Neuronal stem cell (in vitro differentiated cells): ENCODE measurements at regions not wholly inside any gene's neighbourhood (a gene's known extent, or its start where the extent isn't known, plus 50 kb on each side); places are given as distances from the start of the nearest gene placed in this dataset.

ENCODE experiments used
- DNase-seq: peaks from one replicate; pipeline ENCODE4 v3.0.0-alpha.2; 2013; ENCODE audit warnings: low spot score
- H2AFZ ChIP-seq: one replicate; pipeline ENCODE4 v1.6.1; 2013; ENCODE audit warnings: mild to moderate bottlenecking, low read length, inconsistent platforms
- H2AK5ac ChIP-seq: 2 replicates; pipeline ENCODE4 v1.6.1; 2013; ENCODE audit warnings: low read depth, mild to moderate bottlenecking, inconsistent platforms, low read length, moderate library complexity, mixed read lengths
- H2BK120ac ChIP-seq: 2 replicates; pipeline ENCODE4 v1.6.1; 2013; ENCODE audit warnings: low read depth, mild to moderate bottlenecking, inconsistent platforms, low read length, moderate library complexity, mixed read lengths
- H2BK12ac ChIP-seq: one replicate; pipeline ENCODE4 v1.6.1; 2013; ENCODE audit warnings: low read length, inconsistent platforms
- H2BK15ac ChIP-seq: 2 replicates; pipeline ENCODE4 v1.6.1; 2013; ENCODE audit warnings: mild to moderate bottlenecking, low read length, inconsistent platforms, mixed read lengths
- H2BK5ac ChIP-seq: one replicate; pipeline ENCODE4 v1.6.1; 2013; ENCODE audit warnings: inconsistent platforms, mild to moderate bottlenecking, low read length, moderate library complexity
- H3K14ac ChIP-seq: one replicate; pipeline ENCODE4 v1.6.1; 2013; ENCODE audit warnings: low read length, inconsistent platforms
- H3K18ac ChIP-seq: 2 replicates; pipeline ENCODE4 v1.6.1; 2013; ENCODE audit warnings: low read length, inconsistent platforms
- H3K23ac ChIP-seq: 2 replicates; pipeline ENCODE4 v1.6.1; 2013; ENCODE audit warnings: low read depth, mild to moderate bottlenecking, mixed read lengths, low read length, inconsistent platforms; ENCODE audit not compliant: poor library complexity
- H3K27ac ChIP-seq: replicated peaks from 3 replicates; pipeline ENCODE4 v1.5.1; 2013; ENCODE audit warnings: low read length, inconsistent platforms
- H3K27me3 ChIP-seq, 3 experiments: 2 replicates each; pipeline ENCODE4 v1.6.1; 2013; ENCODE audit warnings: low read length in 3 of 3, mild to moderate bottlenecking in 2 of 3, inconsistent platforms in 1 of 3, low read depth in 1 of 3, mixed read lengths in 1 of 3, moderate library complexity in 1 of 3; ENCODE audit not compliant: control insufficient read depth in 3 of 3, insufficient read depth in 3 of 3
- H3K36me3 ChIP-seq, 2 donors: replicated peaks in 1 of 2; 2 replicates each; pipeline ENCODE4 v1.6.1; 2013; ENCODE audit warnings: low read length in 2 of 2; ENCODE audit not compliant: control insufficient read depth in 2 of 2, insufficient read depth in 2 of 2
- H3K4ac ChIP-seq: 2 replicates; pipeline ENCODE4 v1.6.1; 2013; ENCODE audit warnings: inconsistent platforms, mild to moderate bottlenecking, low read length, moderate library complexity
- H3K4me1 ChIP-seq, 2 donors: 1 replicate in 1 of 2; 2 replicates in 1 of 2; pipeline ENCODE4 v1.6.1; 2013; ENCODE audit warnings: low read length in 2 of 2, low read depth in 1 of 2; ENCODE audit not compliant: control insufficient read depth in 2 of 2, insufficient read depth in 1 of 2
- H3K4me2 ChIP-seq: one replicate; pipeline ENCODE4 v1.6.1; 2013; ENCODE audit warnings: mild to moderate bottlenecking, low read length, inconsistent platforms; ENCODE audit not compliant: insufficient read depth, poor library complexity, severe bottlenecking
- H3K4me3 ChIP-seq, 2 donors: 2 replicates each; pipeline ENCODE4 v1.5.1; 2013; ENCODE audit warnings: low read length in 2 of 2, mild to moderate bottlenecking in 2 of 2, inconsistent platforms in 1 of 2, moderate library complexity in 1 of 2
- H3K79me1 ChIP-seq: one replicate; pipeline ENCODE4 v1.6.1; 2013; ENCODE audit warnings: low read depth, mild to moderate bottlenecking, inconsistent platforms, low read length, moderate library complexity
- H3K9ac ChIP-seq: one replicate; pipeline ENCODE4 v1.6.1; 2013; ENCODE audit warnings: mild to moderate bottlenecking, low read depth, low read length, inconsistent platforms; ENCODE audit not compliant: poor library complexity
- H3K9me3 ChIP-seq, 2 donors: replicated peaks in 1 of 2; 2 replicates each; pipeline versions ENCODE3 to v1.6.1; 2013; ENCODE audit warnings: low read length in 2 of 2, mild to moderate bottlenecking in 2 of 2, inconsistent platforms in 1 of 2, low read depth in 1 of 2, mixed read lengths in 1 of 2, moderate library complexity in 1 of 2; ENCODE audit not compliant: control insufficient read depth in 2 of 2, insufficient read depth in 1 of 2
- H4K8ac ChIP-seq: one replicate; pipeline ENCODE4 v1.6.1; 2013; ENCODE audit warnings: low read depth, mild to moderate bottlenecking, inconsistent platforms, low read length, moderate library complexity
- H4K91ac ChIP-seq: one replicate; pipeline ENCODE4 v1.6.1; 2013; ENCODE audit warnings: low read length, low read depth, mild to moderate bottlenecking, inconsistent platforms; ENCODE audit not compliant: poor library complexity
- WGBS, 2 donors: extraction: QIAGEN DNeasy Blood & Tissue Kit; methylation state at CpG; one replicate each; pipeline ENCODE4 v1.1.7; 2013; ENCODE audit warnings: missing lambda C conversion rate in 2 of 2, mixed read lengths in 1 of 2; ENCODE audit not compliant: insufficient read length in 2 of 2, insufficient replicate concordance in 1 of 2; ENCODE audit errors: extremely low coverage in 2 of 2; 5-methylcytosine and 5-hydroxymethylcytosine counted together

- no peak overlapping the region for H4K8ac ChIP-seq
- no CpG with 5 or more reads among the region's 1 CpG for WGBS, 2 donors
- H4K91ac ChIP-seq: no peak overlapping the region
- no peak for DNase-seq
- no peaks in the 10 kb centered on the region for H3K79me1 ChIP-seq
- H3K18ac ChIP-seq: no peak overlapping the region
- no peak overlapping the region for H2AK5ac ChIP-seq
- no peak overlapping the region for H3K9ac ChIP-seq
- H3K14ac ChIP-seq: no peak overlapping the region
- H3K4me3 ChIP-seq: no peak overlapping the region
- no peak overlapping the region for H3K4me2 ChIP-seq
- H3K27me3 ChIP-seq: no peaks in the 10 kb centered on the region
- H2AFZ ChIP-seq: no peak overlapping the region
- H3K4ac ChIP-seq: no peak overlapping the region
- H3K9me3 ChIP-seq: peaks cover 0 to 1% of the 10 kb centered on the region in 2 donors
- no peaks in the 10 kb centered on the region for H3K4me1 ChIP-seq
- no peak overlapping the region for H3K27ac ChIP-seq
- no peak overlapping the region for H2BK12ac ChIP-seq
- H3K23ac ChIP-seq: no peak overlapping the region
- no peaks in the 10 kb centered on the region for H3K36me3 ChIP-seq
- no peak overlapping the region for H2BK15ac ChIP-seq
- no peak overlapping the region for H2BK5ac ChIP-seq
- no peak overlapping the region for H2BK120ac ChIP-seq
Measured at GRCh38 chr4:32672359-32672758, 1952.2 kb downstream of the PCDH7 start.

- no peak overlapping the region for H3K4me3 ChIP-seq
- DNase-seq: no peak
- H3K27ac ChIP-seq: no peak overlapping the region
- peak overlapping the region; percentile 3 for H2AFZ ChIP-seq
- H4K8ac ChIP-seq: no peak overlapping the region
- no peaks in the 10 kb centered on the region for H3K36me3 ChIP-seq
- no peak overlapping the region for H3K18ac ChIP-seq
- H3K4me1 ChIP-seq: no peaks in the 10 kb centered on the region
- no peak overlapping the region for H3K14ac ChIP-seq
- no peak overlapping the region for H4K91ac ChIP-seq
- no peak overlapping the region for H2BK5ac ChIP-seq
- no peak overlapping the region for H2BK15ac ChIP-seq
- H3K4me2 ChIP-seq: no peak overlapping the region
- WGBS, 2 donors: no CpG with 5 or more reads among the region's 6 CpGs
- H3K27me3 ChIP-seq: no peaks in the 10 kb centered on the region
- no peak overlapping the region for H2AK5ac ChIP-seq
- H3K9me3 ChIP-seq: peaks cover 0 to 1% of the 10 kb centered on the region in 2 donors
- no peak overlapping the region for H3K9ac ChIP-seq
- no peak overlapping the region for H2BK120ac ChIP-seq
- no peak overlapping the region for H2BK12ac ChIP-seq
- H3K79me1 ChIP-seq: no peaks in the 10 kb centered on the region
- no peak overlapping the region for H3K23ac ChIP-seq
- H3K4ac ChIP-seq: no peak overlapping the region
Measured at GRCh38 chr4:32680946-32681345, 1960.8 kb downstream of the PCDH7 start.

- Histone ChIP-seq H2BK12ac (no peak overlapping the region), H3K14ac (no peak overlapping the region), H2BK120ac (no peak overlapping the region), H3K4me3 (no peak overlapping the region), H3K4me1 (no peaks in the 10 kb centered on the region), H3K9me3 (no peaks in the 10 kb centered on the region), H3K27ac (no peak overlapping the region), H3K18ac (no peak overlapping the region), H4K8ac (no peak overlapping the region), H3K9ac (no peak overlapping the region), H3K4ac (no peak overlapping the region), H2AK5ac (no peak overlapping the region), H3K27me3 (no peaks in the 10 kb centered on the region), H3K4me2 (no peak overlapping the region), H3K23ac (no peak overlapping the region), H3K79me1 (no peaks in the 10 kb centered on the region), H3K36me3 (no peaks in the 10 kb centered on the region), H2AFZ (no peak overlapping the region), H2BK15ac (no peak overlapping the region), H2BK5ac (no peak overlapping the region), H4K91ac (no peak overlapping the region)
- no peak for DNase-seq
- no CpG with 5 or more reads among the region's 1 CpG for WGBS, 2 donors
Measured at GRCh38 chr4:32684160-32684559, 1964.0 kb downstream of the PCDH7 start.

- Histone ChIP-seq H2BK120ac (no peak overlapping the region), H2BK12ac (no peak overlapping the region), H3K4me3 (no peak overlapping the region), H3K23ac (no peak overlapping the region), H2BK5ac (no peak overlapping the region), H3K4ac (no peak overlapping the region), H3K18ac (no peak overlapping the region), H3K9me3 (no peaks in the 10 kb centered on the region), H4K91ac (no peak overlapping the region), H3K79me1 (no peaks in the 10 kb centered on the region), H3K4me1 (no peaks in the 10 kb centered on the region), H2BK15ac (no peak overlapping the region), H3K14ac (no peak overlapping the region), H3K27ac (no peak overlapping the region), H3K4me2 (no peak overlapping the region), H3K27me3 (no peaks in the 10 kb centered on the region), H2AFZ (no peak overlapping the region), H2AK5ac (no peak overlapping the region), H4K8ac (no peak overlapping the region), H3K36me3 (no peaks in the 10 kb centered on the region), H3K9ac (no peak overlapping the region)
- no CpG with 5 or more reads among the region's 6 CpGs for WGBS, 2 donors
- no peak for DNase-seq
Measured at GRCh38 chr4:32686123-32686522, 1966.0 kb downstream of the PCDH7 start.
